ENCODE measurements at regions not wholly inside any gene's neighbourhood (a gene's known extent, or its start where the extent isn't known, plus 50 kb on each side); places are given as distances from the start of the nearest gene placed in this dataset.

GRCh38 chr9:92171822-92172221 is 56.6 kb upstream of the SPTLC1 start (continued):
- no peak for TF ChIP-seq TSHZ2 (CRISPR knock-in tag; IDR thresholded peaks at IDR 0.05)
- TF ChIP-seq SNAI2 (CRISPR knock-in tag; IDR thresholded peaks at IDR 0.05): no peak
- no peak for TF ChIP-seq BACH2 (CRISPR knock-in tag; IDR thresholded peaks at IDR 0.05; ENCODE audit: borderline replicate concordance)
- TF ChIP-seq ARNTL (CRISPR knock-in tag; IDR thresholded peaks at IDR 0.05; ENCODE audit: borderline replicate concordance, low read depth): no peak
- no peak for TF ChIP-seq TCF4 (CRISPR knock-in tag; IDR thresholded peaks at IDR 0.05; ENCODE audit: borderline replicate concordance)
- no peak for TF ChIP-seq OSR1 (CRISPR knock-in tag; IDR thresholded peaks at IDR 0.05)

DNA sequence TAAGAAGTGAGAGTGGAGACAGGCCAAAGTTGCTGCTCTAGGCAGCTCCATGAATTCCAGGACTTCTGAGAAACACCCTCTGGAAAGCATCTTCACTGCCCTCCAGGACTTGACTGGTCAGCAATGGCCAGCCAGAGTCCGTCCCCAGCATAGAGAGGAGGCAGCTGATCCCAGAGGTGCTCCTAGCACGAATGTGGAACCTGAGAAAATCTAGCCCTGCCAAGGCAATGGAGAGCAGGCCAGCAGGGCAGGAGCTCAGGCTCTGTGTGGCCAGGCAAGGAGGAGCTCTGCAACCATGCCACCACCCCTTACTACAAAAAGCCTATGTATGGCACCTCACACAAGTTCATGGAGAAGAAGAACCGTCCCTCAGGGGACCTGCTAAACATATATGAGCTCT is 56.1 kb upstream of the SPTLC1 start:
- TF ChIP-seq OSR1 (CRISPR knock-in tag; IDR thresholded peaks at IDR 0.05) (no peak), ZNF565 (CRISPR knock-in tag; conservative IDR thresholded peaks at IDR 0.05; ENCODE audit: low read depth) (no peak), PPARA (CRISPR knock-in tag; IDR thresholded peaks at IDR 0.05; ENCODE audit: borderline replicate concordance) (no peak), ZNF70 (CRISPR knock-in tag; IDR thresholded peaks at IDR 0.05) (no peak), POU6F1 (CRISPR knock-in tag; IDR thresholded peaks at IDR 0.05; ENCODE audit: borderline replicate concordance, low read depth) (no peak), ISL1 (CRISPR knock-in tag; IDR thresholded peaks at IDR 0.05) (no peak), ARNTL (CRISPR knock-in tag; IDR thresholded peaks at IDR 0.05; ENCODE audit: borderline replicate concordance, low read depth) (no peak), SNAI2 (CRISPR knock-in tag; IDR thresholded peaks at IDR 0.05) (no peak)
- ATAC-seq: no peak

DNA sequence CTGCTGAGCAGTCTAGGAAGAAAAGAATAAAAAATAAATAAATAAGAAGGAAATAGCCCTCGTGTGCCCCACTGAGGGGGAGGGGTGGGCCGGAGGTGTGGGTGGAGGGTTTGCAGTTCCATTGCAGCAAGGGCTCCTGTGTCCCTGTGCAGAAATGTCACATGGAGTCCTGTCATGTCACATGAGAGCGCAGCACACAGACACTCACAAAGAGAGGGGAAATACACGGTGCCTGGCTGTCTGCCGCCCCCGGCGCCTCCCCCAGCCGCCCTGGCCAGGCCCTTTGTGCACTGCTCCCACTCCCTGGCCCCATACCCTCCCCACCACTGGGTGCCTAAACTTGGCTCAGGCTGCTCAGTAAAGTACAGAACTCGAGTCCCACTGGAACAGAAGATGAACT is 55.6 kb upstream of the SPTLC1 start:
- TF ChIP-seq TOX (CRISPR knock-in tag; IDR thresholded peaks at IDR 0.05; ENCODE audit: borderline replicate concordance): no peak
- no peak for TF ChIP-seq OSR1 (CRISPR knock-in tag; IDR thresholded peaks at IDR 0.05)
- no peak for TF ChIP-seq RARB (CRISPR knock-in tag; IDR thresholded peaks at IDR 0.05)
- no peak for TF ChIP-seq ESRRG (CRISPR knock-in tag; IDR thresholded peaks at IDR 0.05)
- TF ChIP-seq ISL1 (CRISPR knock-in tag; IDR thresholded peaks at IDR 0.05): no peak
- no peak for TF ChIP-seq ZFP3 (CRISPR knock-in tag; IDR thresholded peaks at IDR 0.05)
- TF ChIP-seq ZFP30 (CRISPR knock-in tag; IDR thresholded peaks at IDR 0.05): no peak
- no peak for TF ChIP-seq ARNTL (CRISPR knock-in tag; IDR thresholded peaks at IDR 0.05; ENCODE audit: borderline replicate concordance, low read depth)
- no peak for TF ChIP-seq ZNF8 (CRISPR knock-in tag; IDR thresholded peaks at IDR 0.05)
- TF ChIP-seq, protein P1, sequence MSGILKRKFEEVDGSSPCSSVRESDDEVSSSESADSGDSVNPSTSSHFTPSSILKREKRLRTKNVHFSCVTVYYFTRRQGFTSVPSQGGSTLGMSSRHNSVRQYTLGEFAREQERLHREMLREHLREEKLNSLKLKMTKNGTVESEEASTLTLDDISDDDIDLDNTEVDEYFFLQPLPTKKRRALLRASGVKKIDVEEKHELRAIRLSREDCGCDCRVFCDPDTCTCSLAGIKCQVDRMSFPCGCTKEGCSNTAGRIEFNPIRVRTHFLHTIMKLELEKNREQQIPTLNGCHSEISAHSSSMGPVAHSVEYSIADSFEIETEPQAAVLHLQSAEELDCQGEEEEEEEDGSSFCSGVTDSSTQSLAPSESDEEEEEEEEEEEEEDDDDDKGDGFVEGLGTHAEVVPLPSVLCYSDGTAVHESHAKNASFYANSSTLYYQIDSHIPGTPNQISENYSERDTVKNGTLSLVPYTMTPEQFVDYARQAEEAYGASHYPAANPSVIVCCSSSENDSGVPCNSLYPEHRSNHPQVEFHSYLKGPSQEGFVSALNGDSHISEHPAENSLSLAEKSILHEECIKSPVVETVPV (CRISPR knock-in tag; IDR thresholded peaks at IDR 0.05): no peak
- TF ChIP-seq ZC3H10 (CRISPR knock-in tag; IDR thresholded peaks at IDR 0.05): no peak
- no peak for TF ChIP-seq ZNF565 (CRISPR knock-in tag; conservative IDR thresholded peaks at IDR 0.05; ENCODE audit: low read depth)
- TF ChIP-seq TCF4 (CRISPR knock-in tag; IDR thresholded peaks at IDR 0.05; ENCODE audit: borderline replicate concordance): no peak
- no peak for TF ChIP-seq TSHZ2 (CRISPR knock-in tag; IDR thresholded peaks at IDR 0.05)
- no peak for TF ChIP-seq BACH2 (CRISPR knock-in tag; IDR thresholded peaks at IDR 0.05; ENCODE audit: borderline replicate concordance)
- no peak for TF ChIP-seq POU6F1 (CRISPR knock-in tag; IDR thresholded peaks at IDR 0.05; ENCODE audit: borderline replicate concordance, low read depth)
- no peak for TF ChIP-seq GLIS3 (CRISPR knock-in tag; IDR thresholded peaks at IDR 0.05)
- TF ChIP-seq, protein P2, sequence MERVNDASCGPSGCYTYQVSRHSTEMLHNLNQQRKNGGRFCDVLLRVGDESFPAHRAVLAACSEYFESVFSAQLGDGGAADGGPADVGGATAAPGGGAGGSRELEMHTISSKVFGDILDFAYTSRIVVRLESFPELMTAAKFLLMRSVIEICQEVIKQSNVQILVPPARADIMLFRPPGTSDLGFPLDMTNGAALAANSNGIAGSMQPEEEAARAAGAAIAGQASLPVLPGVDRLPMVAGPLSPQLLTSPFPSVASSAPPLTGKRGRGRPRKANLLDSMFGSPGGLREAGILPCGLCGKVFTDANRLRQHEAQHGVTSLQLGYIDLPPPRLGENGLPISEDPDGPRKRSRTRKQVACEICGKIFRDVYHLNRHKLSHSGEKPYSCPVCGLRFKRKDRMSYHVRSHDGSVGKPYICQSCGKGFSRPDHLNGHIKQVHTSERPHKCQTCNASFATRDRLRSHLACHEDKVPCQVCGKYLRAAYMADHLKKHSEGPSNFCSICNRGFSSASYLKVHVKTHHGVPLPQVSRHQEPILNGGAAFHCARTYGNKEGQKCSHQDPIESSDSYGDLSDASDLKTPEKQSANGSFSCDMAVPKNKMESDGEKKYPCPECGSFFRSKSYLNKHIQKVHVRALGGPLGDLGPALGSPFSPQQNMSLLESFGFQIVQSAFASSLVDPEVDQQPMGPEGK (CRISPR knock-in tag; IDR thresholded peaks at IDR 0.05; ENCODE audit: borderline replicate concordance): no peak
- TF ChIP-seq PPARA (CRISPR knock-in tag; IDR thresholded peaks at IDR 0.05; ENCODE audit: borderline replicate concordance): no peak
- TF ChIP-seq CREB5 (CRISPR knock-in tag; IDR thresholded peaks at IDR 0.05; ENCODE audit: low read depth): no peak
- no peak for ATAC-seq

All from SK-N-SH treated with all-trans-retinoic acid at 6 μM for 48 hours (cell line).